ENCODE measurements at regions not wholly inside any gene's neighbourhood (a gene's known extent, or its start where the extent isn't known, plus 50 kb on each side); places are given as distances from the start of the nearest gene placed in this dataset.

DNA sequence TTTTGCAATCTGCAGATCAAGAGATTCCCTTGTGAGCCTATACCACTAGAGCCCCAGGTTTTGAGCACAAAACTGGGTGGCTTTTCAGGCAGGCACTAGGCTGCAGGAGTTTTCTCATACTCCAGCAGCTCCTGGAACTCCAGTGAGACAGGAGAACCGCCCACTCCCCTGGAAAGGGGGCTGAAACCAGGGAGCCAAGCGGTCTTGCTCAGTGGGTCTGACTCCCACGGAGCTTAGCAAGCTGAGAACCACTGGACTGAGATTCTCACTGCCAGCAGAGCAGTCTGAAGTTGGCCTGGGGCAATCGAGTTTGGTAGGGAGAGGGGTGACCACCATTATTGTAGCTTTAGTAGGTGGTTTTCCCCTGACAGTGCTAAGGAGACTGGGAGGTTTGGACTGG is 313.8 kb upstream of the TEX13C start:
- peak overlapping the region in 1 of 3 experiments; percentile 27 for H3K27ac Mint-ChIP-seq
- peaks cover 5% of the 10 kb centered on the region for H3K27me3 Mint-ChIP-seq (ENCODE audit: low read depth)
- no peak overlapping the region for H3K4me3 Mint-ChIP-seq
- H3K9me3 Mint-ChIP-seq = peaks cover 26% of the 10 kb centered on the region
- peaks cover 10% of the 10 kb centered on the region for H3K4me1 Mint-ChIP-seq
- H3K36me3 Mint-ChIP-seq (ENCODE audit: low read depth) = no peaks in the 10 kb centered on the region
- TF ChIP-seq, protein P1, sequence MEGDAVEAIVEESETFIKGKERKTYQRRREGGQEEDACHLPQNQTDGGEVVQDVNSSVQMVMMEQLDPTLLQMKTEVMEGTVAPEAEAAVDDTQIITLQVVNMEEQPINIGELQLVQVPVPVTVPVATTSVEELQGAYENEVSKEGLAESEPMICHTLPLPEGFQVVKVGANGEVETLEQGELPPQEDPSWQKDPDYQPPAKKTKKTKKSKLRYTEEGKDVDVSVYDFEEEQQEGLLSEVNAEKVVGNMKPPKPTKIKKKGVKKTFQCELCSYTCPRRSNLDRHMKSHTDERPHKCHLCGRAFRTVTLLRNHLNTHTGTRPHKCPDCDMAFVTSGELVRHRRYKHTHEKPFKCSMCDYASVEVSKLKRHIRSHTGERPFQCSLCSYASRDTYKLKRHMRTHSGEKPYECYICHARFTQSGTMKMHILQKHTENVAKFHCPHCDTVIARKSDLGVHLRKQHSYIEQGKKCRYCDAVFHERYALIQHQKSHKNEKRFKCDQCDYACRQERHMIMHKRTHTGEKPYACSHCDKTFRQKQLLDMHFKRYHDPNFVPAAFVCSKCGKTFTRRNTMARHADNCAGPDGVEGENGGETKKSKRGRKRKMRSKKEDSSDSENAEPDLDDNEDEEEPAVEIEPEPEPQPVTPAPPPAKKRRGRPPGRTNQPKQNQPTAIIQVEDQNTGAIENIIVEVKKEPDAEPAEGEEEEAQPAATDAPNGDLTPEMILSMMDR (IDR thresholded peaks at IDR 0.05; ENCODE audit: unreplicated experiment in 3 of 3) = no peak

DNA sequence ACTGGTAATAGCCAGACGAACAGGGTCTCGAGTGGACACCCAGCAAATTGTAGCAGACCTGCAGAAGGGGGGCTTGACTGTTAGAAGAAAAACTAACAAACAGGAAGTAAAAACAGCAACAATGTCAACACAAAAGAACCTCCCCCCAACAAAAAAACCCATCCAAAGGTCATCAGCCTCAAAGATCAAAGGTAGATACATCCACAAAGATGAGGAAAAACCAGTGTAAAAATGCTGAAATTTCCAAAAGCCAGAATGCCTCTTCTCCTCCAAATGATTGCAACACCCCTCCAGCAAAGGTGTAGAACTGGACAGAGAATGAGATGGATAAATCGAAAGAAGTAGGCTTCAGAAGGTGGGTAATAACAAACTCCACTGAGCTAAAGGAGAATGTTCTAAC is 313.0 kb upstream of the TEX13C start:
- H3K4me3 Mint-ChIP-seq = no peak overlapping the region
- H3K27me3 Mint-ChIP-seq (ENCODE audit: low read depth) = peaks cover 5% of the 10 kb centered on the region
- peak overlapping the region in 1 of 3 experiments; percentile 46 for H3K27ac Mint-ChIP-seq
- H3K4me1 Mint-ChIP-seq = peaks cover 3% of the 10 kb centered on the region
- TF ChIP-seq, protein P1 (IDR thresholded peaks at IDR 0.05; ENCODE audit: unreplicated experiment in 3 of 3) = no peak
- H3K9me3 Mint-ChIP-seq = peaks cover 32% of the 10 kb centered on the region
- no peaks in the 10 kb centered on the region for H3K36me3 Mint-ChIP-seq (ENCODE audit: low read depth)

DNA sequence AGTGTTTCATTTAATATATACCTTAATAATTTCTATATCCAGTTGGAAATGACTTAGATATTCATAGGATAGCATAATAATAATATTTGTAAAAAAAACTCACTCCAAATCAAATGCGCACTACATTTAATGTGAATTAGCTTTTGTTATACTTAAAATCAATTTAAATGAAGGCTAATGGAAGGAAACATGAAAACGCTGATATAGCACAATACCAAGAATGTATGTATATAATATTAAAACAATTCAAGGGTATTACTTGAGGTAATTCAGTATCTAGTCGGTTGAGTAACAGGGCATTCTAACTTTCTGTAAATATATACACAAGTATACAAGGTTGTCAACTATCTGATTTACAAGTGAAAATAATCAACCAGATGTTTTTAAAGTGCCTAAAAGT is 307.1 kb upstream of the TEX13C start:
- Mint-ChIP-seq H3K4me1 (no peaks in the 10 kb centered on the region), H3K4me3 (no peak overlapping the region), H3K27me3 (ENCODE audit: low read depth) (peaks cover 5% of the 10 kb centered on the region), H3K9me3 (peaks cover 21% of the 10 kb centered on the region), H3K27ac (no peak overlapping the region), H3K36me3 (ENCODE audit: low read depth) (no peaks in the 10 kb centered on the region)
- TF ChIP-seq, protein P1 (IDR thresholded peaks at IDR 0.05; ENCODE audit: unreplicated experiment in 3 of 3) = no peak

DNA sequence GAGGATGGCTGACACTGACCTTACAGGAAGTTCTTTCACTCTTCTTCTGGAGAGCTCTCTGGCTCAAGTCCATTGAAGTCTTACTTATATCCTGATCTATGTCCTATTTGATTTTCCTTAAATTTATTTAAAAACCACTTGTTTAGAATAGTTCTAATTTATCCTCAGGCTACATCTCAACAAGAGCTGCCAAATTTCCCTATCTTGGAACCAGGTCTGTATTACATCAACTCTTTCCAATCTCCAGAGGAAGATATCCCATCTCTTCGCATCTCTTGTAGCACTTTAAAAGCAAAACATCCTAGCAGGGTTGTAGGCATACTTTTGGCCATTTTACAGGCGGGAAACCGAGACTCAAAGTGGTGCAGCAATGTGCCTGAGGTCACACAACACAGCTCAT is 290.5 kb upstream of the TEX13C start:
- no peaks in the 10 kb centered on the region for H3K36me3 Mint-ChIP-seq (ENCODE audit: low read depth)
- no peaks in the 10 kb centered on the region for H3K4me1 Mint-ChIP-seq
- TF ChIP-seq, protein P1 (IDR thresholded peaks at IDR 0.05; ENCODE audit: unreplicated experiment in 3 of 3) = no peak
- H3K27ac Mint-ChIP-seq = no peak overlapping the region
- no peak overlapping the region for H3K4me3 Mint-ChIP-seq
- no peaks in the 10 kb centered on the region for H3K27me3 Mint-ChIP-seq (ENCODE audit: low read depth)
- no peaks in the 10 kb centered on the region for H3K9me3 Mint-ChIP-seq

All from nephron (organoid).